ENCODE measurements at regions not wholly inside any gene's neighbourhood (a gene's known extent, or its start where the extent isn't known, plus 50 kb on each side); places are given as distances from the start of the nearest gene placed in this dataset.

GRCh38 chr20:57921676-57922075, 211.9 kb upstream of the PMEPA1 start:
- intact Hi-C loops (cut with DNase I), result no loop called here
- no peak for DNase-seq (ENCODE audit: low spot score in 2 of 2)
- no peaks in the 10 kb centered on the region for H3K27me3 ChIP-seq
- H3K36me3 ChIP-seq, result no peaks in the 10 kb centered on the region
- TF ChIP-seq CTCF (IDR thresholded peaks at IDR 0.05), result no peak
- H3K4me3 ChIP-seq, result no peak overlapping the region
- no peak overlapping the region for H3K27ac ChIP-seq
- H3K4me1 ChIP-seq, result no peaks in the 10 kb centered on the region
- peaks cover 0 to 3% of the 10 kb centered on the region in 2 donors for H3K9me3 ChIP-seq

GRCh38 chr20:57920971-57921370, 211.2 kb upstream of the PMEPA1 start:
- Histone ChIP-seq H3K27me3 (no peaks in the 10 kb centered on the region), H3K9me3 (no peaks in the 10 kb centered on the region), H3K4me1 (no peaks in the 10 kb centered on the region), H3K27ac (no peak overlapping the region), H3K36me3 (no peaks in the 10 kb centered on the region), H3K4me3 (no peak overlapping the region)
- no peak for DNase-seq (ENCODE audit: low spot score in 2 of 2)
- intact Hi-C loops (cut with DNase I), result no loop called here
- TF ChIP-seq CTCF (IDR thresholded peaks at IDR 0.05), result no peak

- Histone ChIP-seq H3K27me3 (no peaks in the 10 kb centered on the region), H3K4me1 (no peaks in the 10 kb centered on the region), H3K27ac (no peak overlapping the region), H3K36me3 (no peaks in the 10 kb centered on the region), H3K4me3 (no peak overlapping the region), H3K9me3 (no peaks in the 10 kb centered on the region)
- TF ChIP-seq CTCF (IDR thresholded peaks at IDR 0.05), result no peak
- intact Hi-C loops (cut with DNase I), result no loop called here
- DNase-seq (ENCODE audit: low spot score in 2 of 2), result no peak
These were observed 209.2 kb upstream of the PMEPA1 start for GRCh38 chr20:57919049-57919448.

- Histone ChIP-seq H3K27ac (no peak overlapping the region), H3K4me3 (no peak overlapping the region), H3K9me3 (no peaks in the 10 kb centered on the region), H3K4me1 (no peaks in the 10 kb centered on the region), H3K27me3 (no peaks in the 10 kb centered on the region), H3K36me3 (no peaks in the 10 kb centered on the region)
- no peak for DNase-seq (ENCODE audit: low spot score in 2 of 2)
- intact Hi-C loops (cut with DNase I), result no loop called here
- TF ChIP-seq CTCF (IDR thresholded peaks at IDR 0.05), result no peak
These were observed 208.7 kb upstream of the PMEPA1 start for GRCh38 chr20:57918551-57918950.

GRCh38 chr20:57914205-57914604, 204.4 kb upstream of the PMEPA1 start:
- H3K4me1 ChIP-seq, result no peaks in the 10 kb centered on the region
- H3K27me3 ChIP-seq, result no peaks in the 10 kb centered on the region
- no peak overlapping the region for H3K4me3 ChIP-seq
- TF ChIP-seq CTCF (IDR thresholded peaks at IDR 0.05), result no peak
- intact Hi-C loops (cut with DNase I), result no loop called here
- no peak overlapping the region for H3K27ac ChIP-seq
- H3K9me3 ChIP-seq, result no peaks in the 10 kb centered on the region
- DNase-seq (ENCODE audit: low spot score in 2 of 2), result no peak
- H3K36me3 ChIP-seq, result no peaks in the 10 kb centered on the region

Data from ascending aorta (tissue), 2 donors.